ENCODE measurements at regions not wholly inside any gene's neighbourhood (a gene's known extent, or its start where the extent isn't known, plus 50 kb on each side); places are given as distances from the start of the nearest gene placed in this dataset.

- TF ChIP-seq, protein P1, sequence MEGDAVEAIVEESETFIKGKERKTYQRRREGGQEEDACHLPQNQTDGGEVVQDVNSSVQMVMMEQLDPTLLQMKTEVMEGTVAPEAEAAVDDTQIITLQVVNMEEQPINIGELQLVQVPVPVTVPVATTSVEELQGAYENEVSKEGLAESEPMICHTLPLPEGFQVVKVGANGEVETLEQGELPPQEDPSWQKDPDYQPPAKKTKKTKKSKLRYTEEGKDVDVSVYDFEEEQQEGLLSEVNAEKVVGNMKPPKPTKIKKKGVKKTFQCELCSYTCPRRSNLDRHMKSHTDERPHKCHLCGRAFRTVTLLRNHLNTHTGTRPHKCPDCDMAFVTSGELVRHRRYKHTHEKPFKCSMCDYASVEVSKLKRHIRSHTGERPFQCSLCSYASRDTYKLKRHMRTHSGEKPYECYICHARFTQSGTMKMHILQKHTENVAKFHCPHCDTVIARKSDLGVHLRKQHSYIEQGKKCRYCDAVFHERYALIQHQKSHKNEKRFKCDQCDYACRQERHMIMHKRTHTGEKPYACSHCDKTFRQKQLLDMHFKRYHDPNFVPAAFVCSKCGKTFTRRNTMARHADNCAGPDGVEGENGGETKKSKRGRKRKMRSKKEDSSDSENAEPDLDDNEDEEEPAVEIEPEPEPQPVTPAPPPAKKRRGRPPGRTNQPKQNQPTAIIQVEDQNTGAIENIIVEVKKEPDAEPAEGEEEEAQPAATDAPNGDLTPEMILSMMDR (IDR thresholded peaks at IDR 0.05; ENCODE audit: low read depth, low read length), result no peak
- TF ChIP-seq POLR2A (IDR thresholded peaks at IDR 0.05; ENCODE audit: extremely low read depth, insufficient read length), result no peak
These were observed 128.1 kb downstream of the CEBPB start for GRCh38 chr20:50318710-50319109.

Measured in NB4 (cell line).